PC-9 (cell line): ENCODE measurements at regions not wholly inside any gene's neighbourhood (a gene's known extent, or its start where the extent isn't known, plus 50 kb on each side); places are given as distances from the start of the nearest gene placed in this dataset.

ENCODE experiments used
- BruUV-seq: library from RNA; stranded (reverse); fragments of 400-500 nt; replicated peaks from 2 replicates; lab custom pipeline; 2021; lab: Mats Ljungman, UMichigan
- CTCF ChIA-PET: fragments of 300-600 bp; sonication (Branson Sonifier 250); formaldehyde crosslinking; loops from one replicate; lab custom pipeline; 2022; ENCODE audit warnings: antibody characterized with exemption; lab: Charles Lee
- POLR2A ChIA-PET: fragments of 300-600 bp; sonication (Branson Sonifier 250); formaldehyde crosslinking; loops from one replicate; lab custom pipeline; 2022; ENCODE audit warnings: antibody characterized with exemption; ENCODE audit not compliant: unreplicated experiment; lab: Charles Lee
- DNase-seq, 2 experiments: peaks; one replicate each; pipeline versions ENCODE4 v3.0.0 to v3.0.0-alpha.2; 2015 to 2022; ENCODE audit warnings: mixed read lengths in 1 of 2
- H2AFZ ChIP-seq: fragments of 200-600 bp; sonication (generic); 2 replicates; pipeline ENCODE4 v1.8.1; 2017; ENCODE audit warnings: antibody characterized with exemption
- H3F3A ChIP-seq: fragments of 200-600 bp; sonication (generic); 2 replicates; pipeline ENCODE4 v1.8.1; 2017; ENCODE audit warnings: antibody characterized with exemption, mild to moderate bottlenecking, low read depth; ENCODE audit not compliant: insufficient read depth
- H3K27ac ChIP-seq: fragments of 200-600 bp; sonication (generic); 2 replicates; pipeline ENCODE4 v1.6.1; 2016; ENCODE audit warnings: mixed run types
- H3K27me3 ChIP-seq: fragments of 200-600 bp; sonication (generic); 2 replicates; pipeline ENCODE4 v1.6.1; 2016; ENCODE audit warnings: low read depth, mixed run types; ENCODE audit not compliant: insufficient read depth
- H3K36me3 ChIP-seq: fragments of 200-600 bp; sonication (generic); 2 replicates; pipeline ENCODE4 v1.6.1; 2016; ENCODE audit warnings: low read depth, mixed run types
- H3K4me1 ChIP-seq: fragments of 200-600 bp; sonication (generic); replicated peaks from 2 replicates; pipeline ENCODE4 v1.6.1; 2016; ENCODE audit warnings: mixed run types; ENCODE audit not compliant: insufficient read depth
- H3K4me2 ChIP-seq: fragments of 200-600 bp; sonication (generic); 2 replicates; pipeline ENCODE4 v1.6.1; 2017; ENCODE audit warnings: mixed run types
- H3K4me3 ChIP-seq: fragments of 200-600 bp; sonication (generic); 2 replicates; pipeline ENCODE4 v1.6.1; 2016; ENCODE audit warnings: mixed run types
- H3K79me2 ChIP-seq: fragments of 200-600 bp; sonication (generic); 2 replicates; pipeline ENCODE4 v1.6.1; 2017; ENCODE audit warnings: low read depth, mixed run types
- H3K9me2 ChIP-seq: fragments of 200-600 bp; sonication (generic); 2 replicates; pipeline ENCODE4 v1.8.1; 2017; ENCODE audit warnings: mild to moderate bottlenecking; ENCODE audit not compliant: insufficient read depth
- H3K9me3 ChIP-seq: fragments of 200-600 bp; sonication (generic); 2 replicates; pipeline ENCODE4 v1.8.1; 2016; ENCODE audit warnings: low read depth; ENCODE audit not compliant: insufficient read depth
- H4K20me1 ChIP-seq: fragments of 200-600 bp; sonication (generic); 2 replicates; pipeline ENCODE4 v1.8.1; 2017; ENCODE audit not compliant: insufficient read depth
- CTCF ChIP-seq: fragments of 200-600 bp; sonication (generic); conservative IDR thresholded peaks from 2 replicates; pipeline ENCODE4 v1.6.1; 2017; ENCODE audit warnings: mixed run types, antibody characterized with exemption, mild to moderate bottlenecking, moderate library complexity
- EZH2 ChIP-seq: fragments of 200-600 bp; sonication (generic); IDR thresholded peaks from 2 replicates; pipeline ENCODE4 v1.8.0; 2017; ENCODE audit warnings: antibody characterized with exemption, low read depth
- intact Hi-C: fragments of 100-400 bp; cut with micrococcal nuclease; formaldehyde crosslinking; loops from one replicate; pipeline ENCODE4 v1.10.0; 2022; ENCODE audit not compliant: unreplicated experiment

- Histone ChIP-seq H4K20me1 (no peaks in the 10 kb centered on the region), H3K4me3 (no peak overlapping the region), H3K4me1 (no peaks in the 10 kb centered on the region), H3K36me3 (no peaks in the 10 kb centered on the region), H3K9me2 (no peaks in the 10 kb centered on the region), H2AFZ (no peak overlapping the region), H3K4me2 (no peak overlapping the region), H3K27me3 (no peaks in the 10 kb centered on the region), H3K9me3 (no peaks in the 10 kb centered on the region), H3K79me2 (no peaks in the 10 kb centered on the region), H3K27ac (no peak overlapping the region), H3F3A (no peaks in the 10 kb centered on the region)
- intact Hi-C loops: no loop called here
- CTCF ChIA-PET: no interaction called here
- TF ChIP-seq EZH2 (no peak), CTCF (no peak)
- DNase-seq: no peak
- POLR2A ChIA-PET: no interaction called here
- BruUV-seq: no TSS peak
Observed at GRCh38 chr2:83757329-83757728, 701.8 kb downstream of the SUCLG1 start.

GRCh38 chr2:83756219-83756618, 702.9 kb downstream of the SUCLG1 start:
- H3K27ac ChIP-seq: no peak overlapping the region
- H3K27me3 ChIP-seq: no peaks in the 10 kb centered on the region
- no peaks in the 10 kb centered on the region for H4K20me1 ChIP-seq
- no peak for DNase-seq
- no peaks in the 10 kb centered on the region for H3F3A ChIP-seq
- BruUV-seq: no TSS peak
- CTCF ChIA-PET: no interaction called here
- intact Hi-C loops: no loop called here
- H3K4me2 ChIP-seq: no peak overlapping the region
- POLR2A ChIA-PET: no interaction called here
- H3K79me2 ChIP-seq: no peaks in the 10 kb centered on the region
- H3K4me1 ChIP-seq: no peaks in the 10 kb centered on the region
- H3K9me3 ChIP-seq: no peaks in the 10 kb centered on the region
- no peaks in the 10 kb centered on the region for H3K9me2 ChIP-seq
- no peak overlapping the region for H3K4me3 ChIP-seq
- TF ChIP-seq EZH2 (no peak), CTCF (no peak)
- H3K36me3 ChIP-seq: no peaks in the 10 kb centered on the region
- H2AFZ ChIP-seq: no peak overlapping the region

GRCh38 chr2:83747141-83747540, 711.9 kb downstream of the SUCLG1 start:
- H3K9me3 ChIP-seq: no peaks in the 10 kb centered on the region
- H4K20me1 ChIP-seq: no peaks in the 10 kb centered on the region
- H3K27ac ChIP-seq: no peak overlapping the region
- intact Hi-C loops: no loop called here
- no peaks in the 10 kb centered on the region for H3K9me2 ChIP-seq
- H3K4me3 ChIP-seq: no peak overlapping the region
- no peaks in the 10 kb centered on the region for H3K79me2 ChIP-seq
- ChIA-PET POLR2A (no interaction called here), CTCF (no interaction called here)
- DNase-seq: no peak
- no peaks in the 10 kb centered on the region for H3K36me3 ChIP-seq
- no peak overlapping the region for H2AFZ ChIP-seq
- no peak for TF ChIP-seq EZH2
- no peak for TF ChIP-seq CTCF
- BruUV-seq: no TSS peak
- no peaks in the 10 kb centered on the region for H3K4me1 ChIP-seq
- H3K4me2 ChIP-seq: no peak overlapping the region
- no peaks in the 10 kb centered on the region for H3F3A ChIP-seq
- no peaks in the 10 kb centered on the region for H3K27me3 ChIP-seq
